HEK293 (cell line): ENCODE measurements at regions not wholly inside any gene's neighbourhood (a gene's known extent, or its start where the extent isn't known, plus 50 kb on each side); places are given as distances from the start of the nearest gene placed in this dataset.

Experiments
- CTCF ChIA-PET: fragments of 350-600 bp; formaldehyde crosslinking; extraction: SDS; loops from one replicate; lab custom pipeline; 2021; ENCODE audit warnings: antibody characterized with exemption; lab: Yijun Ruan, JAX
- POLR2A ChIA-PET: fragments of 300-600 bp; formaldehyde crosslinking; extraction: SDS; loops from one replicate; lab custom pipeline; 2020; ENCODE audit warnings: antibody characterized with exemption, inconsistent platforms; lab: Yijun Ruan, JAX
- H3K27ac ChIP-seq: fragments of 200-500 bp; sonication (Bioruptor generic); 2 replicates; pipeline ENCODE4 v1.5.1; 2014; ENCODE audit warnings: low read depth, low read length, control low read depth, inconsistent platforms; ENCODE audit errors: extremely low read depth
- H3K36me3 ChIP-seq, 2 experiments: fragments of 200-500 bp in 1 of 2; sonication (Bioruptor generic) in 1 of 2; 1 replicate in 1 of 2; 2 replicates in 1 of 2; pipeline ENCODE4 v1.5.1; 2014 to 2017; ENCODE audit warnings: inconsistent platforms in 2 of 2, low read length in 2 of 2; ENCODE audit not compliant: control insufficient read depth in 2 of 2, insufficient read depth in 1 of 2
- H3K4me1 ChIP-seq: fragments of 200-500 bp; sonication (Bioruptor generic); 2 replicates; pipeline ENCODE4 v1.5.1; 2014; ENCODE audit warnings: mild to moderate bottlenecking, low read length, inconsistent platforms; ENCODE audit not compliant: control insufficient read depth, insufficient read depth
- H3K4me3 ChIP-seq: 2 replicates; pipeline ENCODE4 v1.5.1; 2011; ENCODE audit warnings: low read depth, mild to moderate bottlenecking, control low read depth, low read length, moderate library complexity
- H3K9me3 ChIP-seq: fragments of 200-500 bp; sonication (Bioruptor generic); 2 replicates; pipeline ENCODE4 v1.5.1; 2014; ENCODE audit warnings: low read depth, low read length, inconsistent platforms; ENCODE audit not compliant: control insufficient read depth, insufficient read depth
- PRDM6 ChIP-seq: fragments of 450-650 bp; formaldehyde crosslinking; IDR thresholded peaks from 2 replicates; pipeline ENCODE4 v1.5.1; 2017; ENCODE audit warnings: missing biosample characterization, missing genetic modification characterization
- SETDB1 ChIP-seq: IDR thresholded peaks from one replicate; pipeline ENCODE4 v1.6.1; 2017; ENCODE audit warnings: mild to moderate bottlenecking, low read length, moderate library complexity, mixed read lengths; ENCODE audit not compliant: insufficient read length
- ZBTB21 ChIP-seq: fragments of 450-650 bp; formaldehyde crosslinking; IDR thresholded peaks from 2 replicates; pipeline ENCODE4 v1.5.1; 2017; ENCODE audit warnings: missing biosample characterization, missing genetic modification characterization
- ZBTB26 ChIP-seq: fragments of 450-650 bp; formaldehyde crosslinking; optimal IDR thresholded peaks from 2 replicates; pipeline ENCODE3; 2016; ENCODE audit warnings: missing biosample characterization, mild to moderate bottlenecking, missing genetic modification characterization
- ZNF114 ChIP-seq: fragments of 450-650 bp; formaldehyde crosslinking; IDR thresholded peaks from 2 replicates; pipeline ENCODE4 v1.5.0; 2017; ENCODE audit warnings: missing biosample characterization, missing genetic modification characterization
- ZNF148 ChIP-seq: fragments of 450-650 bp; formaldehyde crosslinking; IDR thresholded peaks from 2 replicates; pipeline ENCODE4 v1.5.0; 2017; ENCODE audit warnings: missing biosample characterization, missing genetic modification characterization, borderline replicate concordance
- ZNF155 ChIP-seq: fragments of 450-650 bp; formaldehyde crosslinking; IDR thresholded peaks from 2 replicates; pipeline ENCODE4 v1.5.1; 2016; ENCODE audit warnings: missing biosample characterization, missing genetic modification characterization
- ZNF16 ChIP-seq: fragments of 450-650 bp; formaldehyde crosslinking; IDR thresholded peaks from 2 replicates; pipeline ENCODE4 v1.5.1; 2016; ENCODE audit warnings: low read depth, missing biosample characterization, missing genetic modification characterization
- ZNF280C ChIP-seq: fragments of 450-650 bp; formaldehyde crosslinking; IDR thresholded peaks from 2 replicates; pipeline ENCODE4 v1.5.1; 2016; ENCODE audit warnings: missing biosample characterization, missing genetic modification characterization
- ZNF280D ChIP-seq: fragments of 450-650 bp; formaldehyde crosslinking; IDR thresholded peaks from 2 replicates; pipeline ENCODE4 v1.5.1; 2016; ENCODE audit warnings: missing biosample characterization, missing genetic modification characterization
- ZNF48 ChIP-seq: fragments of 450-650 bp; formaldehyde crosslinking; IDR thresholded peaks from 2 replicates; pipeline ENCODE4 v1.5.1; 2016; ENCODE audit warnings: missing biosample characterization, missing genetic modification characterization
- ZNF548 ChIP-seq: fragments of 450-650 bp; formaldehyde crosslinking; IDR thresholded peaks from 2 replicates; pipeline ENCODE4 v1.5.1; 2016; ENCODE audit warnings: missing biosample characterization, missing genetic modification characterization
- ZNF549 ChIP-seq: fragments of 450-650 bp; IDR thresholded peaks from 2 replicates; pipeline ENCODE4 v1.5.1; 2018; ENCODE audit warnings: missing biosample characterization, missing genetic modification characterization, mild to moderate bottlenecking, inconsistent platforms, moderate library complexity
- ZNF560 ChIP-seq: fragments of 450-650 bp; formaldehyde crosslinking; IDR thresholded peaks from 2 replicates; pipeline ENCODE4 v1.5.1; 2017; ENCODE audit warnings: missing biosample characterization, missing genetic modification characterization, borderline replicate concordance
- ZNF623 ChIP-seq: fragments of 450-650 bp; formaldehyde crosslinking; IDR thresholded peaks from 2 replicates; pipeline ENCODE4 v1.5.1; 2016; ENCODE audit warnings: missing biosample characterization, missing genetic modification characterization
- ZNF624 ChIP-seq: fragments of 450-650 bp; formaldehyde crosslinking; IDR thresholded peaks from 2 replicates; pipeline ENCODE4 v1.5.1; 2017; ENCODE audit warnings: missing biosample characterization, missing genetic modification characterization
- ZNF791 ChIP-seq: fragments of 450-650 bp; formaldehyde crosslinking; IDR thresholded peaks from 2 replicates; pipeline ENCODE4 v1.5.1; 2016; ENCODE audit warnings: missing biosample characterization, missing genetic modification characterization
- TF ChIP-seq, protein P1 (sequence below): fragments of 450-650 bp; formaldehyde crosslinking; IDR thresholded peaks from 2 replicates; pipeline ENCODE4 v1.5.1; 2016; ENCODE audit warnings: missing biosample characterization, missing genetic modification characterization
- TF ChIP-seq, protein P2 (sequence below): fragments of 450-650 bp; formaldehyde crosslinking; IDR thresholded peaks from 2 replicates; pipeline ENCODE4 v1.5.1; 2016; ENCODE audit warnings: missing biosample characterization, missing genetic modification characterization

GRCh38 chr6:8325743-8326142 lies 109.6 kb downstream of the SLC35B3 start:
- CTCF ChIA-PET: no interaction called here
- Histone ChIP-seq H3K4me1 (no peaks in the 10 kb centered on the region), H3K36me3 (no peaks in the 10 kb centered on the region), H3K9me3 (no peaks in the 10 kb centered on the region), H3K27ac (no peak overlapping the region), H3K4me3 (no peak overlapping the region)
- TF ChIP-seq ZNF623 (tag by site-specific recombination) (no peak), SETDB1 (no peak), ZNF16 (tag by site-specific recombination) (no peak), ZBTB26 (tag by site-specific recombination) (no peak), ZNF560 (tag by site-specific recombination) (no peak), ZBTB21 (no peak), ZNF791 (tag by site-specific recombination) (no peak), ZNF114 (no peak), ZNF48 (tag by site-specific recombination) (no peak)
- TF ChIP-seq, protein P1, sequence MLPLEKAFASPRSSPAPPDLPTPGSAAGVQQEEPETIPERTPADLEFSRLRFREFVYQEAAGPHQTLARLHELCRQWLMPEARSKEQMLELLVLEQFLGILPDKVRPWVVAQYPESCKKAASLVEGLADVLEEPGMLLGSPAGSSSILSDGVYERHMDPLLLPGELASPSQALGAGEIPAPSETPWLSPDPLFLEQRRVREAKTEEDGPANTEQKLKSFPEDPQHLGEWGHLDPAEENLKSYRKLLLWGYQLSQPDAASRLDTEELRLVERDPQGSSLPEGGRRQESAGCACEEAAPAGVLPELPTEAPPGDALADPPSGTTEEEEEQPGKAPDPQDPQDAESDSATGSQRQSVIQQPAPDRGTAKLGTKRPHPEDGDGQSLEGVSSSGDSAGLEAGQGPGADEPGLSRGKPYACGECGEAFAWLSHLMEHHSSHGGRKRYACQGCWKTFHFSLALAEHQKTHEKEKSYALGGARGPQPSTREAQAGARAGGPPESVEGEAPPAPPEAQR (tag by site-specific recombination): no peak
- TF ChIP-seq, protein P2, sequence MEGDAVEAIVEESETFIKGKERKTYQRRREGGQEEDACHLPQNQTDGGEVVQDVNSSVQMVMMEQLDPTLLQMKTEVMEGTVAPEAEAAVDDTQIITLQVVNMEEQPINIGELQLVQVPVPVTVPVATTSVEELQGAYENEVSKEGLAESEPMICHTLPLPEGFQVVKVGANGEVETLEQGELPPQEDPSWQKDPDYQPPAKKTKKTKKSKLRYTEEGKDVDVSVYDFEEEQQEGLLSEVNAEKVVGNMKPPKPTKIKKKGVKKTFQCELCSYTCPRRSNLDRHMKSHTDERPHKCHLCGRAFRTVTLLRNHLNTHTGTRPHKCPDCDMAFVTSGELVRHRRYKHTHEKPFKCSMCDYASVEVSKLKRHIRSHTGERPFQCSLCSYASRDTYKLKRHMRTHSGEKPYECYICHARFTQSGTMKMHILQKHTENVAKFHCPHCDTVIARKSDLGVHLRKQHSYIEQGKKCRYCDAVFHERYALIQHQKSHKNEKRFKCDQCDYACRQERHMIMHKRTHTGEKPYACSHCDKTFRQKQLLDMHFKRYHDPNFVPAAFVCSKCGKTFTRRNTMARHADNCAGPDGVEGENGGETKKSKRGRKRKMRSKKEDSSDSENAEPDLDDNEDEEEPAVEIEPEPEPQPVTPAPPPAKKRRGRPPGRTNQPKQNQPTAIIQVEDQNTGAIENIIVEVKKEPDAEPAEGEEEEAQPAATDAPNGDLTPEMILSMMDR: no peak
- POLR2A ChIA-PET: no interaction called here

DNA sequence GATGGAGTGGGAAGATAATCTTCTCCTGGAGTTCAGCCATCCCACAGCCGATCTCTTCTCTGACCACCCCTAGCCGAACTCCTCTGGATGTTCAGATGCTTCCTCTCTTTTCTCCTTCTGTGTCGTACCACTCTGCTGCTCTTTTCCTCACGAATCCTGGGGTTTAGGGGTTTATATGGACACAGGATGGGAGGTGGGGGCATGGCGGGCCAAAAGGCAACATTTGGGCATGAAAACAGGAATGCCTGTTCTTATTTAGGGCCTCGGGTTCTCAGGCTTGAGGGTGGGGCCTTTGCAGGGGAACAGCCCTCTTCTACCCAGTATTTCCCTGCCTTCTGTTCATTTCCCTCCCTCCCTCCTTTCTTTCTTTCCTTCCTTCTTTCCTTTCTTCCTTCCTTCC lies 112.7 kb downstream of the SLC35B3 start:
- POLR2A ChIA-PET: no interaction called here
- CTCF ChIA-PET: no interaction called here
- no peak for TF ChIP-seq ZNF548
- no peak for TF ChIP-seq ZNF148 (tag by site-specific recombination)
- TF ChIP-seq ZNF280C (tag by site-specific recombination): no peak
- TF ChIP-seq ZNF549: no peak
- no peak for TF ChIP-seq ZNF280D
- no peak for TF ChIP-seq ZNF155 (tag by site-specific recombination)
- TF ChIP-seq PRDM6 (tag by site-specific recombination): no peak
- no peak for TF ChIP-seq ZNF624

More for the DNA sequence above, 112.7 kb downstream of the SLC35B3 start:
- H3K4me1 ChIP-seq: no peaks in the 10 kb centered on the region
- H3K4me3 ChIP-seq: no peak overlapping the region
- no peaks in the 10 kb centered on the region for H3K9me3 ChIP-seq
- H3K27ac ChIP-seq: no peak overlapping the region
- no peaks in the 10 kb centered on the region for H3K36me3 ChIP-seq
